HG02642 (cell line): ENCODE measurements at regions not wholly inside any gene's neighbourhood (a gene's known extent, or its start where the extent isn't known, plus 50 kb on each side); places are given as distances from the start of the nearest gene placed in this dataset.

ENCODE experiments used
- ATAC-seq: cut with Tn5 transposase; IDR thresholded peaks from one replicate; pipeline ENCODE4 v1.9.1; 2021; ENCODE audit warnings: mild to moderate bottlenecking; ENCODE audit not compliant: unreplicated experiment, poor library complexity

GRCh38 chr4:125072269-125072668 lies 242.5 kb upstream of the FAT4 start:
- ATAC-seq: no peak

- no peak for ATAC-seq
These were observed 243.9 kb upstream of the FAT4 start for GRCh38 chr4:125070861-125071260.

- ATAC-seq: no peak
These were observed 252.4 kb upstream of the FAT4 start for GRCh38 chr4:125062115-125063050.

- no peak for ATAC-seq
These were observed 254.4 kb upstream of the FAT4 start for GRCh38 chr4:125060376-125060775.

GRCh38 chr4:125049711-125050110 lies 265.0 kb upstream of the FAT4 start:
- ATAC-seq: no peak

- no peak for ATAC-seq
These were observed 269.4 kb upstream of the FAT4 start for GRCh38 chr4:125045311-125045710.

- ATAC-seq: no peak
These were observed 269.9 kb upstream of the FAT4 start for GRCh38 chr4:125044886-125045285.

- ATAC-seq: no peak
These were observed 271.3 kb upstream of the FAT4 start for GRCh38 chr4:125043486-125043885.

- no peak for ATAC-seq
These were observed 272.7 kb upstream of the FAT4 start for GRCh38 chr4:125042041-125042440.

- ATAC-seq: no peak
These were observed 273.3 kb upstream of the FAT4 start for GRCh38 chr4:125041372-125041930.

- ATAC-seq: no peak
These were observed 275.2 kb upstream of the FAT4 start for GRCh38 chr4:125039550-125039949.

- ATAC-seq: no peak
These were observed 291.8 kb upstream of the FAT4 start for GRCh38 chr4:125022855-125023501.

GRCh38 chr4:125021189-125021588 lies 293.6 kb upstream of the FAT4 start:
- ATAC-seq: no peak

- ATAC-seq: no peak
These were observed 294.4 kb upstream of the FAT4 start for GRCh38 chr4:125020089-125021034.

GRCh38 chr4:125016892-125017299 lies 297.9 kb upstream of the FAT4 start:
- ATAC-seq: no peak

- ATAC-seq: no peak
These were observed 300.9 kb upstream of the FAT4 start for GRCh38 chr4:125013891-125014290.

- ATAC-seq: no peak
These were observed 299.1 kb upstream of the ANKRD50 start for GRCh38 chr4:125011646-125012045.

GRCh38 chr4:125010796-125011503 lies 298.4 kb upstream of the ANKRD50 start:
- ATAC-seq: no peak

- ATAC-seq: no peak
These were observed 296.1 kb upstream of the ANKRD50 start for GRCh38 chr4:125008676-125009075.

GRCh38 chr4:125004676-125005075 lies 292.1 kb upstream of the ANKRD50 start:
- no peak for ATAC-seq
